Trophoblast cell (in vitro differentiated cells and primary cell): ENCODE measurements at regions not wholly inside any gene's neighbourhood (a gene's known extent, or its start where the extent isn't known, plus 50 kb on each side); places are given as distances from the start of the nearest gene placed in this dataset.

Experiments
- DNase-seq, 2 donors: peaks; one replicate each; pipeline ENCODE4 v3.0.0-alpha.2; 2016
- H2AFZ ChIP-seq: 2 replicates; pipeline ENCODE4 v1.6.1; 2013; ENCODE audit warnings: low read length, moderate library complexity, mild to moderate bottlenecking; ENCODE audit not compliant: insufficient read depth, poor library complexity
- H2AK5ac ChIP-seq: 2 replicates; pipeline ENCODE4 v1.6.1; 2013; ENCODE audit warnings: mild to moderate bottlenecking, low read length
- H2BK120ac ChIP-seq: 2 replicates; pipeline ENCODE4 v1.6.1; 2013; ENCODE audit warnings: low read length, mild to moderate bottlenecking, moderate library complexity; ENCODE audit not compliant: insufficient read depth, poor library complexity
- H2BK12ac ChIP-seq: 2 replicates; pipeline ENCODE4 v1.6.1; 2013; ENCODE audit warnings: mild to moderate bottlenecking, low read length, moderate library complexity
- H2BK5ac ChIP-seq: 2 replicates; pipeline ENCODE4 v1.6.1; 2013; ENCODE audit warnings: low read length, low read depth, moderate library complexity, mild to moderate bottlenecking; ENCODE audit not compliant: poor library complexity
- H3K14ac ChIP-seq: 2 replicates; pipeline ENCODE4 v1.6.1; 2013; ENCODE audit warnings: mild to moderate bottlenecking, low read length
- H3K18ac ChIP-seq: 2 replicates; pipeline ENCODE4 v1.6.1; 2013; ENCODE audit warnings: mild to moderate bottlenecking, low read length
- H3K23ac ChIP-seq: 2 replicates; pipeline ENCODE4 v1.6.1; 2013; ENCODE audit warnings: low read length
- H3K27ac ChIP-seq: 2 replicates; pipeline ENCODE4 v1.5.1; 2013; ENCODE audit warnings: low read depth, mild to moderate bottlenecking, inconsistent platforms, low read length, moderate library complexity
- H3K27me3 ChIP-seq: 2 replicates; pipeline ENCODE4 v1.6.1; 2013; ENCODE audit warnings: inconsistent platforms, mild to moderate bottlenecking, low read length, moderate library complexity; ENCODE audit not compliant: insufficient read depth
- H3K36me3 ChIP-seq, 2 experiments: 1 replicate in 1 of 2; 2 replicates in 1 of 2; pipeline ENCODE4 v1.6.1; 2013; ENCODE audit warnings: low read length in 2 of 2, mild to moderate bottlenecking in 2 of 2, moderate library complexity in 1 of 2; ENCODE audit not compliant: insufficient read depth in 2 of 2, control insufficient read depth in 1 of 2
- H3K4ac ChIP-seq: 2 replicates; pipeline ENCODE4 v1.6.1; 2013; ENCODE audit warnings: low read depth, mild to moderate bottlenecking, low read length, moderate library complexity
- H3K4me1 ChIP-seq, 2 experiments: 1 replicate in 1 of 2; 2 replicates in 1 of 2; pipeline ENCODE4 v1.6.1; 2013; ENCODE audit warnings: low read length in 2 of 2, mild to moderate bottlenecking in 2 of 2, moderate library complexity in 1 of 2; ENCODE audit not compliant: insufficient read depth in 2 of 2, control insufficient read depth in 1 of 2
- H3K4me2 ChIP-seq: 2 replicates; pipeline ENCODE4 v1.6.1; 2013; ENCODE audit warnings: inconsistent platforms, mild to moderate bottlenecking, low read length, moderate library complexity
- H3K4me3 ChIP-seq: 2 replicates; pipeline ENCODE4 v1.5.1; 2013; ENCODE audit warnings: mild to moderate bottlenecking, low read depth, low read length, inconsistent platforms
- H3K79me1 ChIP-seq: one replicate; pipeline ENCODE4 v1.6.1; 2013; ENCODE audit warnings: low read length
- H3K79me2 ChIP-seq: 2 replicates; pipeline ENCODE4 v1.6.1; 2013; ENCODE audit warnings: low read length, mild to moderate bottlenecking; ENCODE audit not compliant: control insufficient read depth, insufficient read depth, poor library complexity
- H3K9ac ChIP-seq: 2 replicates; pipeline ENCODE4 v1.6.1; 2013; ENCODE audit warnings: mild to moderate bottlenecking, low read length
- H3K9me3 ChIP-seq: 2 replicates; pipeline ENCODE4 v1.6.1; 2013; ENCODE audit warnings: low read depth, mild to moderate bottlenecking, control low read depth, inconsistent platforms, low read length; ENCODE audit not compliant: insufficient read depth
- H4K12ac ChIP-seq: 2 replicates; pipeline ENCODE4 v1.6.1; 2013; ENCODE audit warnings: low read depth, mild to moderate bottlenecking, low read length, moderate library complexity
- H4K8ac ChIP-seq: 2 replicates; pipeline ENCODE4 v1.6.1; 2013; ENCODE audit warnings: low read depth, mild to moderate bottlenecking, low read length, moderate library complexity
- H4K91ac ChIP-seq: one replicate; pipeline ENCODE4 v1.6.1; 2013; ENCODE audit warnings: low read depth, mild to moderate bottlenecking, low read length, moderate library complexity
- WGBS: extraction: QIAGEN DNeasy Blood & Tissue Kit; methylation state at CpG from one replicate; pipeline ENCODE4 v1.1.7; 2013; ENCODE audit warnings: missing lambda C conversion rate; ENCODE audit not compliant: insufficient read length, insufficient coverage; ENCODE audit errors: extremely low coverage; 5-methylcytosine and 5-hydroxymethylcytosine counted together

GRCh38 chr11:134890446-134890845 is 478.4 kb upstream of the B3GAT1 start:
- Histone ChIP-seq H3K23ac (no peak overlapping the region), H4K91ac (no peak overlapping the region), H2BK12ac (no peak overlapping the region), H2BK5ac (no peak overlapping the region), H3K4ac (no peak overlapping the region), H2AK5ac (no peak overlapping the region), H3K9me3 (no peaks in the 10 kb centered on the region), H3K79me1 (no peaks in the 10 kb centered on the region), H3K4me3 (no peak overlapping the region), H3K36me3 (no peaks in the 10 kb centered on the region), H3K9ac (no peak overlapping the region), H3K79me2 (no peaks in the 10 kb centered on the region), H2AFZ (no peak overlapping the region), H3K4me2 (no peak overlapping the region), H3K27ac (no peak overlapping the region), H3K4me1 (no peaks in the 10 kb centered on the region), H4K8ac (no peak overlapping the region), H3K27me3 (no peaks in the 10 kb centered on the region), H3K14ac (no peak overlapping the region), H2BK120ac (no peak overlapping the region), H3K18ac (no peak overlapping the region), H4K12ac (no peak overlapping the region)
- no CpG with 5 or more reads among the region's 5 CpGs for WGBS
- no peak for DNase-seq

GRCh38 chr11:134889832-134890231 is 477.8 kb upstream of the B3GAT1 start:
- H4K91ac ChIP-seq, result no peak overlapping the region
- no peaks in the 10 kb centered on the region for H3K9me3 ChIP-seq
- no peaks in the 10 kb centered on the region for H3K27me3 ChIP-seq
- H3K79me2 ChIP-seq, result no peaks in the 10 kb centered on the region
- no peak overlapping the region for H3K4ac ChIP-seq
- no peak overlapping the region for H3K23ac ChIP-seq
- no peak overlapping the region for H3K9ac ChIP-seq
- no peak for DNase-seq
- H4K12ac ChIP-seq, result no peak overlapping the region
- no CpG with 5 or more reads among the region's 6 CpGs for WGBS
- no peak overlapping the region for H2AFZ ChIP-seq
- H3K4me2 ChIP-seq, result no peak overlapping the region
- H2BK120ac ChIP-seq, result no peak overlapping the region
- H4K8ac ChIP-seq, result no peak overlapping the region
- no peak overlapping the region for H2BK12ac ChIP-seq
- no peak overlapping the region for H2AK5ac ChIP-seq
- no peak overlapping the region for H3K14ac ChIP-seq
- H3K79me1 ChIP-seq, result no peaks in the 10 kb centered on the region
- H3K4me3 ChIP-seq, result no peak overlapping the region
- no peak overlapping the region for H3K18ac ChIP-seq
- H3K4me1 ChIP-seq, result no peaks in the 10 kb centered on the region
- no peak overlapping the region for H2BK5ac ChIP-seq
- H3K27ac ChIP-seq, result no peak overlapping the region
- no peaks in the 10 kb centered on the region for H3K36me3 ChIP-seq

- H3K4ac ChIP-seq, result no peak overlapping the region
- H3K14ac ChIP-seq, result no peak overlapping the region
- H2BK12ac ChIP-seq, result no peak overlapping the region
- H4K8ac ChIP-seq, result no peak overlapping the region
- no peak overlapping the region for H4K91ac ChIP-seq
- H3K18ac ChIP-seq, result no peak overlapping the region
- no peak for DNase-seq
- no peak overlapping the region for H4K12ac ChIP-seq
- no peak overlapping the region for H3K27ac ChIP-seq
- no peaks in the 10 kb centered on the region for H3K36me3 ChIP-seq
- H3K23ac ChIP-seq, result no peak overlapping the region
- H3K27me3 ChIP-seq, result no peaks in the 10 kb centered on the region
- no peak overlapping the region for H2AFZ ChIP-seq
- no peaks in the 10 kb centered on the region for H3K79me2 ChIP-seq
- H3K9ac ChIP-seq, result no peak overlapping the region
- WGBS, result no CpG with 5 or more reads among the region's 10 CpGs
- H3K4me1 ChIP-seq, result no peaks in the 10 kb centered on the region
- H3K4me2 ChIP-seq, result no peak overlapping the region
- no peak overlapping the region for H3K4me3 ChIP-seq
- H3K79me1 ChIP-seq, result no peaks in the 10 kb centered on the region
- H3K9me3 ChIP-seq, result no peaks in the 10 kb centered on the region
- H2AK5ac ChIP-seq, result no peak overlapping the region
- no peak overlapping the region for H2BK120ac ChIP-seq
- no peak overlapping the region for H2BK5ac ChIP-seq
Observed at GRCh38 chr11:134888821-134889220, 476.8 kb upstream of the B3GAT1 start.

GRCh38 chr11:134887896-134888295 is 475.9 kb upstream of the B3GAT1 start:
- Histone ChIP-seq H2BK12ac (no peak overlapping the region), H3K4me1 (no peaks in the 10 kb centered on the region), H3K9ac (no peak overlapping the region), H4K8ac (no peak overlapping the region), H2AFZ (no peak overlapping the region), H3K14ac (no peak overlapping the region), H3K27me3 (no peaks in the 10 kb centered on the region), H3K4me2 (no peak overlapping the region), H3K18ac (no peak overlapping the region), H3K27ac (no peak overlapping the region), H3K4ac (no peak overlapping the region), H4K12ac (no peak overlapping the region), H3K4me3 (no peak overlapping the region), H3K9me3 (no peaks in the 10 kb centered on the region), H2BK120ac (no peak overlapping the region), H2BK5ac (no peak overlapping the region), H3K79me1 (no peaks in the 10 kb centered on the region), H2AK5ac (no peak overlapping the region), H3K79me2 (no peaks in the 10 kb centered on the region), H4K91ac (no peak overlapping the region), H3K23ac (no peak overlapping the region), H3K36me3 (no peaks in the 10 kb centered on the region)
- no CpG with 5 or more reads among the region's 4 CpGs for WGBS
- DNase-seq, result no peak
